NCI-H226 (cell line): ENCODE measurements at regions not wholly inside any gene's neighbourhood (a gene's known extent, or its start where the extent isn't known, plus 50 kb on each side); places are given as distances from the start of the nearest gene placed in this dataset.
"Not testable (repeated sequence)": the region's sequence is repeated elsewhere in the genome, so short reads cannot be mapped to it uniquely, and the experiment has no call there.

Source experiments
- DNase-seq: peaks from one replicate; pipeline ENCODE4 v3.0.0-alpha.2; 2015

GRCh38 chrX:84267432-84267831 lies 79.4 kb upstream of the RPS6KA6 start:
- DNase-seq = not testable (repeated sequence)

GRCh38 chrX:84259868-84260267 lies 71.9 kb upstream of the RPS6KA6 start:
- DNase-seq = no peak

- DNase-seq = no peak
Observed at GRCh38 chrX:84258708-84259107, 70.7 kb upstream of the RPS6KA6 start.

GRCh38 chrX:84248226-84248625 lies 60.2 kb upstream of the RPS6KA6 start:
- peak; percentile 42 for DNase-seq

GRCh38 chrX:84240848-84241565 lies 53.0 kb upstream of the RPS6KA6 start:
- peak; percentile 20 for DNase-seq
